ENCODE measurements at regions not wholly inside any gene's neighbourhood (a gene's known extent, or its start where the extent isn't known, plus 50 kb on each side); places are given as distances from the start of the nearest gene placed in this dataset.

- TF ChIP-seq, protein P1, sequence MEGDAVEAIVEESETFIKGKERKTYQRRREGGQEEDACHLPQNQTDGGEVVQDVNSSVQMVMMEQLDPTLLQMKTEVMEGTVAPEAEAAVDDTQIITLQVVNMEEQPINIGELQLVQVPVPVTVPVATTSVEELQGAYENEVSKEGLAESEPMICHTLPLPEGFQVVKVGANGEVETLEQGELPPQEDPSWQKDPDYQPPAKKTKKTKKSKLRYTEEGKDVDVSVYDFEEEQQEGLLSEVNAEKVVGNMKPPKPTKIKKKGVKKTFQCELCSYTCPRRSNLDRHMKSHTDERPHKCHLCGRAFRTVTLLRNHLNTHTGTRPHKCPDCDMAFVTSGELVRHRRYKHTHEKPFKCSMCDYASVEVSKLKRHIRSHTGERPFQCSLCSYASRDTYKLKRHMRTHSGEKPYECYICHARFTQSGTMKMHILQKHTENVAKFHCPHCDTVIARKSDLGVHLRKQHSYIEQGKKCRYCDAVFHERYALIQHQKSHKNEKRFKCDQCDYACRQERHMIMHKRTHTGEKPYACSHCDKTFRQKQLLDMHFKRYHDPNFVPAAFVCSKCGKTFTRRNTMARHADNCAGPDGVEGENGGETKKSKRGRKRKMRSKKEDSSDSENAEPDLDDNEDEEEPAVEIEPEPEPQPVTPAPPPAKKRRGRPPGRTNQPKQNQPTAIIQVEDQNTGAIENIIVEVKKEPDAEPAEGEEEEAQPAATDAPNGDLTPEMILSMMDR (IDR thresholded peaks at IDR 0.05; ENCODE audit: low read length), result no peak
- no peak for TF ChIP-seq EZH2 (IDR thresholded peaks at IDR 0.05; ENCODE audit: borderline replicate concordance, low read length)
These were observed 157.4 kb upstream of the PROX1 start for GRCh38 chr1:213830371-213830770.

All from OCI-LY1 (cell line).